GM23338 (cell line): ENCODE measurements at regions not wholly inside any gene's neighbourhood (a gene's known extent, or its start where the extent isn't known, plus 50 kb on each side); places are given as distances from the start of the nearest gene placed in this dataset.

ENCODE experiments used
- ATAC-seq: fragments of 200-7000 bp; cut with Tn5 transposase; 3 replicates; pipeline ENCODE4 v1.9.1; 2020
- DNase-seq: peaks from one replicate; pipeline ENCODE4 v3.0.0-alpha.2; 2015; ENCODE audit warnings: low spot score
- H2AFZ ChIP-seq: fragments of 200-600 bp; sonication (generic); 2 replicates; pipeline ENCODE4 v1.8.0; 2016; ENCODE audit warnings: antibody characterized with exemption, mild to moderate bottlenecking, moderate library complexity
- H3F3A ChIP-seq: fragments of 200-600 bp; sonication (generic); replicated peaks from 2 replicates; pipeline ENCODE4 v1.8.0; 2017; ENCODE audit warnings: antibody characterized with exemption, mixed run types, low read depth
- H3K27ac ChIP-seq: fragments of 200-600 bp; sonication (generic); 2 replicates; pipeline ENCODE4 v1.6.1; 2016; ENCODE audit warnings: low read depth
- H3K27me3 ChIP-seq: fragments of 200-600 bp; sonication (generic); 2 replicates; pipeline ENCODE4 v1.8.0; 2016; ENCODE audit warnings: mild to moderate bottlenecking, mixed run types, moderate library complexity; ENCODE audit not compliant: insufficient read depth
- H3K36me3 ChIP-seq: fragments of 200-600 bp; sonication (generic); 2 replicates; pipeline ENCODE4 v1.8.0; 2016; ENCODE audit warnings: mild to moderate bottlenecking; ENCODE audit not compliant: insufficient read depth
- H3K4me1 ChIP-seq: fragments of 200-600 bp; sonication (generic); 2 replicates; pipeline ENCODE4 v1.8.0; 2016; ENCODE audit warnings: mild to moderate bottlenecking, moderate library complexity; ENCODE audit not compliant: insufficient read depth
- H3K4me2 ChIP-seq: fragments of 200-600 bp; sonication (generic); 2 replicates; pipeline ENCODE4 v1.7.1; 2017; ENCODE audit warnings: mixed run types
- H3K4me3 ChIP-seq: fragments of 200-600 bp; sonication (generic); 2 replicates; pipeline ENCODE4 v1.6.1; 2016; ENCODE audit warnings: mixed run types
- H3K79me2 ChIP-seq: fragments of 200-600 bp; sonication (generic); replicated peaks from 2 replicates; pipeline ENCODE4 v1.8.0; 2017; ENCODE audit warnings: mild to moderate bottlenecking; ENCODE audit not compliant: insufficient read depth
- H3K9me2 ChIP-seq: fragments of 200-600 bp; sonication (generic); 2 replicates; pipeline ENCODE4 v1.8.0; 2017; ENCODE audit not compliant: insufficient read depth
- H4K20me1 ChIP-seq: fragments of 200-600 bp; sonication (generic); replicated peaks from 2 replicates; pipeline ENCODE4 v1.8.0; 2017; ENCODE audit warnings: mild to moderate bottlenecking; ENCODE audit not compliant: insufficient read depth
- H3K27ac Mint-ChIP-seq: 2 replicates; pipeline ENCODE4 v1.8.0; 2020; ENCODE audit warnings: inconsistent platforms, mild to moderate bottlenecking, moderate library complexity, mixed read lengths
- H3K27me3 Mint-ChIP-seq: 3 replicates; pipeline ENCODE4 v1.8.0; 2022; ENCODE audit warnings: low read depth, mild to moderate bottlenecking, moderate library complexity, mixed read lengths, inconsistent platforms; ENCODE audit not compliant: insufficient read depth, poor library complexity
- H3K36me3 Mint-ChIP-seq: 3 replicates; pipeline ENCODE4 v1.8.0; 2021; ENCODE audit warnings: low read depth, mild to moderate bottlenecking, inconsistent platforms, moderate library complexity, mixed read lengths
- H3K4me1 Mint-ChIP-seq: 3 replicates; pipeline ENCODE4 v1.8.0; 2020; ENCODE audit warnings: mild to moderate bottlenecking, inconsistent platforms, mixed read lengths
- H3K4me3 Mint-ChIP-seq: 3 replicates; pipeline ENCODE4 v1.8.0; 2021; ENCODE audit warnings: moderate library complexity, mild to moderate bottlenecking, inconsistent platforms, mixed read lengths
- H3K9me3 Mint-ChIP-seq: 3 replicates; pipeline ENCODE4 v1.8.0; 2020; ENCODE audit warnings: moderate library complexity, mild to moderate bottlenecking, inconsistent platforms, mixed read lengths
- EZH2phosphoT487 ChIP-seq: fragments of 200-600 bp; sonication (generic); IDR thresholded peaks from one replicate; pipeline ENCODE4 v1.8.1; 2018; ENCODE audit warnings: antibody characterized with exemption; ENCODE audit not compliant: unreplicated experiment
- JUNB ChIP-seq: IDR thresholded peaks from one replicate; pipeline ENCODE4 v1.6.1; 2016; ENCODE audit warnings: antibody characterized with exemption; ENCODE audit not compliant: unreplicated experiment
- REST ChIP-seq: IDR thresholded peaks from one replicate; pipeline ENCODE4 v1.6.1; 2018; ENCODE audit warnings: antibody characterized with exemption; ENCODE audit not compliant: unreplicated experiment
- STAT1 ChIP-seq: IDR thresholded peaks from one replicate; pipeline ENCODE4 v1.6.1; 2016; ENCODE audit warnings: antibody characterized with exemption; ENCODE audit not compliant: unreplicated experiment
- ZNF331 ChIP-seq: fragments of 250-450 bp; sonication (Bioruptor Pico); IDR thresholded peaks from 2 replicates; pipeline ENCODE4 v1.5.0; 2020; ENCODE audit warnings: low read depth, mild to moderate bottlenecking, moderate library complexity
- ZNF462 ChIP-seq: fragments of 250-450 bp; sonication (Bioruptor Pico); IDR thresholded peaks from 2 replicates; pipeline ENCODE4 v1.5.0; 2020; ENCODE audit warnings: mild to moderate bottlenecking, moderate library complexity
- TF ChIP-seq, protein P1 (sequence below), 2 experiments: fragments of 200-600 bp in 1 of 2; sonication (generic) in 1 of 2; conservative IDR thresholded peaks; 2 replicates each; pipeline versions ENCODE4 v1.5.1 to v1.6.1; 2016 to 2017; ENCODE audit warnings: antibody characterized with exemption in 2 of 2, low read depth in 2 of 2, mild to moderate bottlenecking in 2 of 2, moderate library complexity in 1 of 2

- H3K4me1 Mint-ChIP-seq: no peaks in the 10 kb centered on the region; the same call in 2 of the 3 replicates
- peak; percentile 41; the same call in 2 of the 3 replicates for ATAC-seq
- H3K9me3 Mint-ChIP-seq: no peaks in the 10 kb centered on the region
- Histone ChIP-seq H3K4me1 (no peaks in the 10 kb centered on the region), H3K27me3 (no peaks in the 10 kb centered on the region), H3K9me2 (no peaks in the 10 kb centered on the region), H3K27ac (no peak overlapping the region), H3F3A (no peaks in the 10 kb centered on the region), H3K36me3 (no peaks in the 10 kb centered on the region), H3K4me3 (no peak overlapping the region), H3K4me2 (no peak overlapping the region), H2AFZ (no peak overlapping the region), H4K20me1 (no peaks in the 10 kb centered on the region), H3K79me2 (no peaks in the 10 kb centered on the region)
- no peak overlapping the region for H3K27ac Mint-ChIP-seq
- no peak overlapping the region for H3K4me3 Mint-ChIP-seq
- H3K36me3 Mint-ChIP-seq: no peaks in the 10 kb centered on the region
- TF ChIP-seq REST (no peak), EZH2phosphoT487 (no peak)
- TF ChIP-seq, protein P1, sequence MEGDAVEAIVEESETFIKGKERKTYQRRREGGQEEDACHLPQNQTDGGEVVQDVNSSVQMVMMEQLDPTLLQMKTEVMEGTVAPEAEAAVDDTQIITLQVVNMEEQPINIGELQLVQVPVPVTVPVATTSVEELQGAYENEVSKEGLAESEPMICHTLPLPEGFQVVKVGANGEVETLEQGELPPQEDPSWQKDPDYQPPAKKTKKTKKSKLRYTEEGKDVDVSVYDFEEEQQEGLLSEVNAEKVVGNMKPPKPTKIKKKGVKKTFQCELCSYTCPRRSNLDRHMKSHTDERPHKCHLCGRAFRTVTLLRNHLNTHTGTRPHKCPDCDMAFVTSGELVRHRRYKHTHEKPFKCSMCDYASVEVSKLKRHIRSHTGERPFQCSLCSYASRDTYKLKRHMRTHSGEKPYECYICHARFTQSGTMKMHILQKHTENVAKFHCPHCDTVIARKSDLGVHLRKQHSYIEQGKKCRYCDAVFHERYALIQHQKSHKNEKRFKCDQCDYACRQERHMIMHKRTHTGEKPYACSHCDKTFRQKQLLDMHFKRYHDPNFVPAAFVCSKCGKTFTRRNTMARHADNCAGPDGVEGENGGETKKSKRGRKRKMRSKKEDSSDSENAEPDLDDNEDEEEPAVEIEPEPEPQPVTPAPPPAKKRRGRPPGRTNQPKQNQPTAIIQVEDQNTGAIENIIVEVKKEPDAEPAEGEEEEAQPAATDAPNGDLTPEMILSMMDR (conservative IDR thresholded peaks at IDR 0.05; ENCODE audit: low read depth in 2 of 2): peak in 1 of 2 experiments; percentile 61; a peak in 2 of 4 replicates
- no peak for DNase-seq
- no peaks in the 10 kb centered on the region for H3K27me3 Mint-ChIP-seq
Observed at GRCh38 chr7:25395976-25396375, 167.7 kb upstream of the NPVF start.

- Histone ChIP-seq H2AFZ (peak overlapping the region; percentile 43; the same call in 1 of the 2 replicates), H3F3A (no peaks in the 10 kb centered on the region), H3K4me3 (no peak overlapping the region), H3K36me3 (no peaks in the 10 kb centered on the region), H3K4me1 (no peaks in the 10 kb centered on the region), H3K4me2 (no peak overlapping the region), H3K79me2 (no peaks in the 10 kb centered on the region), H3K9me2 (no peaks in the 10 kb centered on the region), H3K27ac (no peak overlapping the region), H3K27me3 (no peaks in the 10 kb centered on the region), H4K20me1 (no peaks in the 10 kb centered on the region)
- Mint-ChIP-seq H3K4me1 (no peaks in the 10 kb centered on the region; the same call in 2 of the 3 replicates), H3K9me3 (no peaks in the 10 kb centered on the region), H3K27me3 (no peaks in the 10 kb centered on the region), H3K4me3 (no peak overlapping the region), H3K36me3 (no peaks in the 10 kb centered on the region), H3K27ac (no peak overlapping the region)
- no peak for DNase-seq
- no peak for ATAC-seq
- no peak for TF ChIP-seq STAT1
- no peak for TF ChIP-seq EZH2phosphoT487
- TF ChIP-seq ZNF331 (CRISPR knock-in tag): no peak
- no peak for TF ChIP-seq JUNB
- no peak for TF ChIP-seq ZNF462 (CRISPR knock-in tag)
- TF ChIP-seq, protein P1 (conservative IDR thresholded peaks at IDR 0.05; ENCODE audit: low read depth in 2 of 2): no peak
Observed at GRCh38 chr7:25396668-25397067, 168.4 kb upstream of the NPVF start.
